Ovary (tissue), 7 donors: ENCODE measurements at regions not wholly inside any gene's neighbourhood (a gene's known extent, or its start where the extent isn't known, plus 50 kb on each side); places are given as distances from the start of the nearest gene placed in this dataset.

ENCODE experiments used
- DNase-seq, 5 donors: peaks; one replicate each; pipeline ENCODE4 v3.0.0-alpha.2; 2019 to 2020
- H3K27ac ChIP-seq, 2 donors: fragments of 200-600 bp; one replicate each; pipeline versions ENCODE4 v1.5.1 to v1.8.0; 2019 to 2022
- H3K27me3 ChIP-seq: fragments of 200-600 bp; one replicate; pipeline ENCODE4 v1.8.0; 2022
- H3K36me3 ChIP-seq: fragments of 200-600 bp; sonication (generic); one replicate; pipeline ENCODE4 v1.5.1; 2019
- H3K4me1 ChIP-seq: one replicate; pipeline ENCODE4 v1.8.1; 2013; ENCODE audit warnings: mild to moderate bottlenecking, moderate library complexity; ENCODE audit not compliant: insufficient read depth
- H3K4me3 ChIP-seq: fragments of 200-600 bp; sonication (generic); one replicate; pipeline ENCODE4 v1.5.1; 2017
- H3K9me3 ChIP-seq, 2 donors: fragments of 200-600 bp in 1 of 2; sonication (generic) in 1 of 2; one replicate each; pipeline versions ENCODE4 v1.5.1 to v1.8.1; 2013 to 2019; ENCODE audit warnings: mild to moderate bottlenecking in 1 of 2, moderate library complexity in 1 of 2
- CTCF ChIP-seq, 3 donors: fragments of 450-650 bp in 2 of 3; fragments of 200-600 bp in 1 of 3; IDR thresholded peaks; one replicate each; pipeline versions ENCODE4 v1.5.1 to v1.8.0; 2016 to 2022; ENCODE audit warnings: antibody characterized with exemption in 3 of 3, mild to moderate bottlenecking in 1 of 3
- EP300 ChIP-seq: sonication (generic); formaldehyde crosslinking; IDR thresholded peaks from one replicate; pipeline ENCODE4 v1.6.1; 2017; ENCODE audit warnings: antibody characterized with exemption
- POLR2A ChIP-seq: fragments of 450-650 bp; IDR thresholded peaks from one replicate; pipeline ENCODE4 v1.6.1; 2017; ENCODE audit warnings: antibody characterized with exemption, mild to moderate bottlenecking, moderate library complexity
- WGBS, 3 donors: extraction: QIAGEN DNeasy Blood & Tissue Kit in 1 of 3; methylation state at CpG; one replicate each; pipeline versions ENCODE4 v1.1.5 to v1.1.7; 2013 to 2017; 5-methylcytosine and 5-hydroxymethylcytosine counted together
- intact Hi-C, 4 donors: fragments of 100-400 bp; cut with DNase I; formaldehyde crosslinking; loops; one replicate each; pipeline versions ENCODE4 v1.11.0 to v1.15.1; 2022 to 2023
- donor health status: DM: no; HTN: no; CAD: no; lungs with moderate emphysema.
- donor health status: DM: no; HTN: no; CAD: no.
- donor health status: Bipolar disorder and iron deficiency.
- donor health status: DM: no; HTN: no; CAD: no.
- donor health status: DM: yes; HTN: yes; CAD: no.

DNA sequence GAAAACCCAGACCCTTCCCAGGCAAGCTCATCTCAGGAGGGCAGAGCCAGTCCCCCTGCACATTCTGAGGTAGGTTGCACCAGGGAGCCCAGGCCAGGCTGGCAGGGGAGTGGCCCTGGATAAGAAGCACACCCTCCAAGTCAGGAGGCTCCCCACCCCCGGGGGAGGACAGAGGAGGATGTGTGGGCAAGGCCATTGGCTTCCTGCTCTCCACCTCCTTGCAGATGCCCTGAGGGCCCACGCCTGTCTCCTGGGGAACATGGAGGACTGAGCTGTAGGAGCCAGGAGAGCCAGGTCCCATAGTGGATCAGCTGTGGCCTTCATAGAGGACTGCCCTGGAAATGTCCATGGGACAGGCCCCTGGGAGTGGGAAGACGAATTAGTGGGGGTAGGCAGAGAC lies 126.7 kb downstream of the IRF8 start:
- WGBS, 3 donors = 51 to 57% (median 55%) methylated on average over 3 of the region's 3 CpGs
- intact Hi-C loops = no loop called here

DNA sequence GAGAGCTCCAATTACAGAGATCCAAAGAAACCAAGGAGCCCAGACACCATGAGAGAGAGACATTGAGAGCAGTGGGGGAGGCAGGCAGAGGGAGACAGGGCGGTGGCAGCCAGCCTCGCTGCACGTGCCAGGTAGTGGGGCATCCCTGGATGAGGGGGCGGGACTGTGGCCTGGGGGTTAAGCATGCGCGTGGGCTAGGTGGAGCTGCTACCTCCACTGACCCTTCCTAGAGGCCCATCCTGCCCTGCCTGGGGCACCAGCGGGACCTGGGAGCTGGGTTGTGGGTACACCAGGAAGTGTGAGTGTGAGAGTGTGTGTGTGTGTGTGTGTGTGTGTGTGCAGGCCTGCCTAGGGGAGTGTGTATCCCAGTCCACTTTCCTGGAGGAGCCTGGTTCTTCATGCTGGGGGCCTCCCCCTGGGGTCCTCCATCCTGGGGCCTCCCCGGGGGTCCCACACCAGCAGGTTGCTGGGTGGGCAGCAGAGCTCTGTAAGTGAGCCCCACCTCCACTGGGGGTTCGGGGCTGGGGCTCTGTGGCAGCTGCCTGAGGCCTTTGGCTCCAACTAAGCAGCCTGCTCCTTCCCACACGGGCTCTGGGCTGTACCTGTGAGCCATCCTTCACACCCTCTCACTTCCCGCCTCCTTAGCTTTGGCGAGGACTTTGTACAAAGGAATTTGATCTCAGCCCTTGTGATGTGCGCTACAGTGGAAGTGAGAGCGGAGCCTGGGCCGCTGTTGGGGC lies 127.4 kb downstream of the IRF8 start:
- 69 to 75% (median 69%) methylated on average over 15 of the region's 15 CpGs for WGBS, 3 donors
- Histone ChIP-seq H3K4me3 (no peak overlapping the region), H3K4me1 (no peaks in the 10 kb centered on the region), H3K36me3 (no peaks in the 10 kb centered on the region), H3K9me3 (peaks cover 0 to 6% of the 10 kb centered on the region in 2 donors), H3K27ac (no peak overlapping the region), H3K27me3 (no peaks in the 10 kb centered on the region)
- no peak for TF ChIP-seq EP300
- no peak for TF ChIP-seq POLR2A
- TF ChIP-seq CTCF (IDR thresholded peaks at IDR 0.05) = no peak
- peak in 1 of 5 donors; percentile 19 for DNase-seq
- intact Hi-C loops = no loop called here

More for the DNA sequence above, 126.7 kb downstream of the IRF8 start:
- no peak for TF ChIP-seq POLR2A
- no peak for TF ChIP-seq EP300
- TF ChIP-seq CTCF (IDR thresholded peaks at IDR 0.05) = no peak
- Histone ChIP-seq H3K27ac (no peak overlapping the region), H3K4me1 (no peaks in the 10 kb centered on the region), H3K36me3 (no peaks in the 10 kb centered on the region), H3K4me3 (no peak overlapping the region), H3K27me3 (no peaks in the 10 kb centered on the region), H3K9me3 (peaks cover 0 to 6% of the 10 kb centered on the region in 2 donors)
- DNase-seq = peak in 1 of 5 donors; percentile 18

DNA sequence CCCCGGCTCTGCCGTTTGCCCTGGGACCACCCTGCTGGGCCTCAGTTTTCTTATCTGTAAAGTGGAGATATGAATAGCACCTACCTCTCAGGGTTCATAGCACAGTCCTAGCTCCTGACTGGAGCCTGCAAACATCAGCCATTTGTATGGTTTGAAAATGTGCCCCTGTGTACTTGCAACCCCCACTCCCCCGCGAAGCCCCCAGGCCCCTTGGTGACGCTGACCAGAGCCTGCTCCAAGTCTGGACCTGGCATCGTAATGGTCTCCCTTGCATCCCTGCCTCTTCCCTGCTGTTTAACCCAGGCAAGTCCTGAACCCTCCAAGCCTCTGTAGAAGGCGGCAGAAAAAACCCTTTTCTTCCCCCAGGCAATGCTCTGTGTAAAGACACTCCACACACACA lies 128.0 kb downstream of the IRF8 start:
- H3K4me1 ChIP-seq = no peaks in the 10 kb centered on the region
- H3K36me3 ChIP-seq = no peaks in the 10 kb centered on the region
- no peaks in the 10 kb centered on the region for H3K27me3 ChIP-seq
- peaks cover 0 to 6% of the 10 kb centered on the region in 2 donors for H3K9me3 ChIP-seq
- H3K4me3 ChIP-seq = no peak overlapping the region
- no peak overlapping the region for H3K27ac ChIP-seq
- intact Hi-C loops = no loop called here
- DNase-seq = no peak
- TF ChIP-seq CTCF (IDR thresholded peaks at IDR 0.05) (no peak), POLR2A (no peak), EP300 (no peak)
- WGBS, 3 donors = 65 to 73% (median 67%) methylated on average over 7 of the region's 7 CpGs

DNA sequence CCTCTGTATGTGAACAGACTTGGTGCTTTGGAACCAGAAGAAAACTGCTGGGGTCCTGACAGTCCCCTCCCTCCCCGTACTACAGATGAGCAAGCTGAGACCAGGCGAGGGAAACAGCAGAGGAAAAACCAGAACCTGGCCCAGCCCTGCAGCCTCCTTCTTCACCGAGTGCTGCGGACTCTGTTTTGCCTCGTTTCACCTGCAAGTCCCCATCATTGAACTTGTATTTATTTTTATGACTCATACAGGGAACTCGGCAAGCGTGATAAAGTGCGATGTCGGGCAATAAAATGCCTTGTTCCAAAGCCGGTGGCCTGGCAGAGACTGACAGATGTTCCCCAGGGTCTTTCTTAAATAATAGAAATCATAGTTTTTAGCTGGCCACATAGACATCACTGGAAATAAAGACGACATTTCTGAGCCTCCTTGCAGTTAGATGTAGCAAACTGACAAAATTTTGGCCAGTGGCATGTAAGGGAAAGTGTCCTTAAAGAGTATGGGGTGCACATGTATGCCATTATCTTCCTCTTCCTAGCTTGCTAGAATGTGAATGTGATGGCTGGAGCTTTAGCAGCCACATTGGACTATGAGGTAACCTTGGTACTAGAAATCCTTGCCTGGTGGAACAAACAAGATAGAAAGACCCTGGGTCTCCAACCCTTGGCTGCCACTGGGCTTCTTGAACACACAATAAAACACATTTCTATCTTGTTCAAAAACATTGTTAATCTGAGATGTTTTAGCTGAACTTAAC lies 128.6 kb downstream of the IRF8 start:
- H3K9me3 ChIP-seq = peaks cover 0 to 6% of the 10 kb centered on the region in 2 donors
- no peaks in the 10 kb centered on the region for H3K4me1 ChIP-seq
- intact Hi-C loops = no loop called here
- no peak for DNase-seq
- 83 to 86% (median 85%) methylated on average over 11 of the region's 11 CpGs for WGBS, 3 donors
- no peak for TF ChIP-seq POLR2A
- no peak for TF ChIP-seq EP300
- no peak for TF ChIP-seq CTCF (IDR thresholded peaks at IDR 0.05)
- no peak overlapping the region for H3K27ac ChIP-seq
- H3K36me3 ChIP-seq = no peaks in the 10 kb centered on the region
- no peaks in the 10 kb centered on the region for H3K27me3 ChIP-seq
- no peak overlapping the region for H3K4me3 ChIP-seq
